K562 (cell line): ENCODE measurements at regions not wholly inside any gene's neighbourhood (a gene's known extent, or its start where the extent isn't known, plus 50 kb on each side); places are given as distances from the start of the nearest gene placed in this dataset.

Experiments used
- ATAC-seq: fragments of 200-7000 bp; cut with Tn5 transposase; 3 replicates; pipeline ENCODE4 v1.9.1; 2020; ENCODE audit warnings: moderate library complexity
- BruUV-seq: library from RNA; stranded (reverse); fragments of 400-500 nt; replicated peaks from 2 replicates; lab custom pipeline; 2021; lab: Mats Ljungman, UMichigan
- CTCF ChIA-PET: fragments of 300-600 bp; formaldehyde crosslinking; extraction: SDS; loops from one replicate; lab custom pipeline; 2021; ENCODE audit warnings: low intra/inter-chr PET ratio; lab: Yijun Ruan, JAX
- POLR2A ChIA-PET: fragments of 300-600, 350-650 bp; sonication (Branson Sonifier 250); formaldehyde crosslinking; extraction: SDS; loops from one replicate; lab custom pipeline; 2021; ENCODE audit warnings: antibody characterized with exemption, inconsistent platforms; lab: Yijun Ruan, JAX
- DNase-seq, 4 experiments: peaks; one replicate each; pipeline versions ENCODE4 v3.0.0 to v3.0.0-alpha.2; 2011 to 2018; ENCODE audit warnings: low spot score in 3 of 4, mixed read lengths in 3 of 4; ENCODE audit errors: extremely low read depth in 1 of 4
- FAIRE-seq: peaks from 2 replicates; lab custom pipeline; 2011; peaks lifted over from hg19 to GRCh38; lab: Jason Lieb, UNC
- H2AFZ ChIP-seq: 2 replicates; pipeline ENCODE4 v1.6.0; 2011; ENCODE audit warnings: low read depth, low read length, control low read depth, inconsistent platforms
- H3K27ac ChIP-seq: fragments of 200-600 bp; 3 replicates; pipeline ENCODE4 v1.8.0; 2011; ENCODE audit warnings: low read depth, mild to moderate bottlenecking, control low read depth, inconsistent platforms, low read length, moderate library complexity, mixed read lengths; ENCODE audit errors: extremely low read depth
- H3K27me3 ChIP-seq, 2 experiments: fragments of 300-600 bp in 1 of 2; 2 replicates in 1 of 2; 3 replicates in 1 of 2; pipeline versions ENCODE4 v1.6.0 to v1.8.0; 2011; ENCODE audit warnings: inconsistent platforms in 2 of 2, low read length in 2 of 2, mild to moderate bottlenecking in 1 of 2, mixed read lengths in 1 of 2, moderate library complexity in 1 of 2; ENCODE audit not compliant: control insufficient read depth in 2 of 2, insufficient read depth in 2 of 2
- H3K36me3 ChIP-seq: fragments of 300-600 bp; 3 replicates; pipeline ENCODE4 v1.8.0; 2011; ENCODE audit warnings: mild to moderate bottlenecking, low read length, inconsistent platforms; ENCODE audit not compliant: control insufficient read depth, insufficient read depth
- H3K4me1 ChIP-seq, 2 experiments: fragments of 200-600 bp in 1 of 2; replicated peaks in 1 of 2; 2 replicates in 1 of 2; 3 replicates in 1 of 2; pipeline versions ENCODE4 v1.5.1 to v1.8.0; 2011; ENCODE audit warnings: inconsistent platforms in 2 of 2, low read length in 2 of 2, mild to moderate bottlenecking in 1 of 2, mixed read lengths in 1 of 2, moderate library complexity in 1 of 2; ENCODE audit not compliant: control insufficient read depth in 2 of 2, insufficient read depth in 2 of 2
- H3K4me2 ChIP-seq: 2 replicates; pipeline ENCODE4 v1.6.1; 2011; ENCODE audit warnings: low read length, control low read depth, inconsistent platforms, mixed read lengths; ENCODE audit not compliant: insufficient read depth
- H3K4me3 ChIP-seq: fragments of 200-600 bp; sonication (generic), shearing (Covaris generic); 2 replicates; pipeline ENCODE4 v1.5.1; 2016; ENCODE audit warnings: control low read depth, inconsistent platforms
- H3K79me2 ChIP-seq: fragments of 200-600 bp; 3 replicates; pipeline ENCODE4 v1.8.0; 2011; ENCODE audit warnings: low read length, inconsistent platforms; ENCODE audit not compliant: control insufficient read depth, insufficient read depth
- H3K9ac ChIP-seq, 2 experiments: 2 replicates each; pipeline versions ENCODE4 v1.6.0 to v1.6.1; 2011; ENCODE audit warnings: low read depth in 2 of 2, low read length in 2 of 2, control low read depth in 1 of 2, inconsistent platforms in 1 of 2, mild to moderate bottlenecking in 1 of 2, mixed read lengths in 1 of 2; ENCODE audit not compliant: insufficient read depth in 1 of 2
- H3K9me1 ChIP-seq: one replicate; pipeline ENCODE4 v1.6.0; 2011; ENCODE audit warnings: inconsistent platforms, mild to moderate bottlenecking, low read length, moderate library complexity; ENCODE audit not compliant: control insufficient read depth, insufficient read depth
- H3K9me3 ChIP-seq: replicated peaks from 2 replicates; pipeline ENCODE4 v1.5.1; 2011; ENCODE audit warnings: low read depth, low read length, inconsistent platforms; ENCODE audit not compliant: control insufficient read depth, insufficient read depth
- H4K20me1 ChIP-seq: replicated peaks from 2 replicates; pipeline ENCODE4 v1.6.1; 2011; ENCODE audit warnings: low read length, inconsistent platforms, mixed read lengths; ENCODE audit not compliant: control insufficient read depth, insufficient read depth
- ATF4 ChIP-seq: fragments of 450-650 bp; formaldehyde crosslinking; IDR thresholded peaks from 2 replicates; pipeline ENCODE4 v1.4.0; 2022; ENCODE audit warnings: mild to moderate bottlenecking, moderate library complexity
- CHCHD3 ChIP-seq: fragments of 250-450 bp; sonication (Bioruptor Pico); IDR thresholded peaks from 2 replicates; pipeline ENCODE4 v2.1.2; 2022; ENCODE audit warnings: mild to moderate bottlenecking
- EHMT2 ChIP-seq: fragments of 450-650 bp; IDR thresholded peaks from 2 replicates; pipeline ENCODE4 v1.6.1; 2018; ENCODE audit warnings: antibody characterized with exemption
- FOXM1 ChIP-seq, 2 experiments: fragments of 450-650 bp in 1 of 2; sonication (generic) in 1 of 2; formaldehyde crosslinking in 1 of 2; IDR thresholded peaks; 2 replicates each; pipeline versions ENCODE4 v1.6.1 to v1.9.0; 2017 to 2022; ENCODE audit warnings: low read depth in 2 of 2, mild to moderate bottlenecking in 2 of 2, missing genetic modification reagents in 1 of 2, moderate library complexity in 1 of 2
- FOXO4 ChIP-seq: fragments of 450-650 bp; formaldehyde crosslinking; IDR thresholded peaks from 2 replicates; pipeline ENCODE4 v1.4.0; 2020; ENCODE audit warnings: mild to moderate bottlenecking, moderate library complexity
- HDAC8 ChIP-seq: fragments of 450-650 bp; IDR thresholded peaks from 2 replicates; pipeline ENCODE4 v1.6.1; 2016; ENCODE audit warnings: mild to moderate bottlenecking, missing genetic modification characterization, moderate library complexity, missing compliant biosample characterization
- POLR2G ChIP-seq: fragments of 200-400 bp; formaldehyde crosslinking; IDR thresholded peaks from 2 replicates; pipeline ENCODE4 v1.6.1; 2017; ENCODE audit warnings: low read depth, mild to moderate bottlenecking, antibody characterized with exemption, low read length, moderate library complexity
- PRMT5 ChIP-seq: sonication (generic); formaldehyde crosslinking; IDR thresholded peaks from 2 replicates; pipeline ENCODE4 v1.5.0; 2020; ENCODE audit warnings: missing genetic modification reagents
- PRPF4 ChIP-seq: fragments of 200-400 bp; formaldehyde crosslinking; IDR thresholded peaks from one replicate; pipeline ENCODE4 v1.6.1; 2017; ENCODE audit warnings: low read length, low read depth, mild to moderate bottlenecking; ENCODE audit not compliant: insufficient read depth, poor library complexity, severe bottlenecking
- SMC3 ChIP-seq: conservative IDR thresholded peaks from 2 replicates; pipeline ENCODE4 v1.6.1; 2011; ENCODE audit warnings: low read depth, low read length, improper control_type of control experiment; ENCODE audit not compliant: insufficient read depth
- TRIM28 ChIP-seq: fragments of 450-650 bp; IDR thresholded peaks from 2 replicates; pipeline ENCODE4 v1.6.1; 2017
- ZC3H11A ChIP-seq: IDR thresholded peaks from 2 replicates; pipeline ENCODE4 v1.6.1; 2012; ENCODE audit warnings: low read depth, low read length, improper control_type of control experiment
- ZC3H4 ChIP-seq: sonication (generic); formaldehyde crosslinking; IDR thresholded peaks from 2 replicates; pipeline ENCODE4 v1.9.0; 2021; ENCODE audit warnings: missing genetic modification reagents, borderline replicate concordance
- WGBS: fragments of 100-300 bp; shearing (Covaris generic); methylation state at CpG from one replicate; pipeline ENCODE4 v1.1.6; 2016; ENCODE audit warnings: low coverage, mixed read lengths; ENCODE audit not compliant: insufficient coverage; ENCODE audit errors: missing lambda C conversion rate; 5-methylcytosine and 5-hydroxymethylcytosine counted together
- in situ Hi-C: fragments of 300-500 bp; cut with MboI; formaldehyde crosslinking; loops from 4 replicates; pipeline ENCODE4 v1.15.0; 2018; ENCODE audit warnings: inconsistent platforms, mixed read lengths
- intact Hi-C: fragments of 100-400 bp; cut with micrococcal nuclease; formaldehyde crosslinking; loops from 2 replicates; pipeline ENCODE4 v1.14.2; 2022

GRCh38 chr2:16374671-16375070, 291.0 kb downstream of the CYRIA start:
- intact Hi-C loops (no loop called here), in situ Hi-C loops (no loop called here)
- no peak for ATAC-seq
- Histone ChIP-seq H3K27ac (no peak overlapping the region), H3K9me3 (no peaks in the 10 kb centered on the region), H3K9ac (no peak overlapping the region), H2AFZ (no peak overlapping the region), H3K9me1 (no peaks in the 10 kb centered on the region), H3K4me2 (no peak overlapping the region), H3K79me2 (no peaks in the 10 kb centered on the region), H3K4me1 (no peaks in the 10 kb centered on the region), H3K27me3 (no peaks in the 10 kb centered on the region), H3K4me3 (no peak overlapping the region), H4K20me1 (no peaks in the 10 kb centered on the region), H3K36me3 (no peaks in the 10 kb centered on the region)
- WGBS = 0% methylated on average over 6 of the region's 6 CpGs
- TF ChIP-seq HDAC8 (no peak), PRPF4 (no peak), SMC3 (no peak), FOXM1 (IDR thresholded peaks at IDR 0.05; ENCODE audit: low read depth) (no peak), FOXM1 (CRISPR knock-in tag; IDR thresholded peaks at IDR 0.05; ENCODE audit: low read depth) (no peak), EHMT2 (no peak), TRIM28 (no peak), ZC3H4 (CRISPR knock-in tag) (no peak), ATF4 (no peak), FOXO4 (CRISPR knock-in tag) (no peak), ZC3H11A (no peak), PRMT5 (CRISPR knock-in tag) (no peak), POLR2G (no peak), CHCHD3 (no peak)
- BruUV-seq = no TSS peak
- no peak for FAIRE-seq
- ChIA-PET CTCF (no interaction called here), POLR2A (interaction anchor here (1.1 kb wide), 1 partner anchor 23 kb away, joined by 3 read pairs; no protein-coding TSS in a partner anchor)
- DNase-seq = no peak
